Nephron (organoid): ENCODE measurements at regions not wholly inside any gene's neighbourhood (a gene's known extent, or its start where the extent isn't known, plus 50 kb on each side); places are given as distances from the start of the nearest gene placed in this dataset.

Source experiments
- H3K27ac Mint-ChIP-seq, 3 experiments: 2 replicates each; pipeline ENCODE4 v1.8.0; 2020; ENCODE audit warnings: mixed read lengths in 3 of 3, mild to moderate bottlenecking in 2 of 3, moderate library complexity in 1 of 3
- H3K27me3 Mint-ChIP-seq: 2 replicates; pipeline ENCODE4 v1.8.0; 2021; ENCODE audit warnings: low read depth, mild to moderate bottlenecking, moderate library complexity, mixed read lengths
- H3K36me3 Mint-ChIP-seq: 2 replicates; pipeline ENCODE4 v1.8.0; 2020; ENCODE audit warnings: low read depth, mixed read lengths
- H3K4me1 Mint-ChIP-seq: 2 replicates; pipeline ENCODE4 v1.8.0; 2020; ENCODE audit warnings: mixed read lengths
- H3K4me3 Mint-ChIP-seq, 3 experiments: 2 replicates each; pipeline ENCODE4 v1.8.0; 2020; ENCODE audit warnings: mild to moderate bottlenecking in 3 of 3, mixed read lengths in 3 of 3, moderate library complexity in 2 of 3
- H3K9me3 Mint-ChIP-seq: 2 replicates; pipeline ENCODE4 v1.8.0; 2020; ENCODE audit warnings: mixed read lengths
- TF ChIP-seq, protein P1 (sequence below), 3 experiments: fragments of 200-600 bp; sonication (generic); IDR thresholded peaks; one replicate each; pipeline ENCODE4 v1.5.0; 2021; ENCODE audit warnings: antibody characterized with exemption in 3 of 3; ENCODE audit not compliant: unreplicated experiment in 3 of 3

GRCh38 chr12:77728018-77728417 lies 102.7 kb upstream of the NAV3 start:
- TF ChIP-seq, protein P1, sequence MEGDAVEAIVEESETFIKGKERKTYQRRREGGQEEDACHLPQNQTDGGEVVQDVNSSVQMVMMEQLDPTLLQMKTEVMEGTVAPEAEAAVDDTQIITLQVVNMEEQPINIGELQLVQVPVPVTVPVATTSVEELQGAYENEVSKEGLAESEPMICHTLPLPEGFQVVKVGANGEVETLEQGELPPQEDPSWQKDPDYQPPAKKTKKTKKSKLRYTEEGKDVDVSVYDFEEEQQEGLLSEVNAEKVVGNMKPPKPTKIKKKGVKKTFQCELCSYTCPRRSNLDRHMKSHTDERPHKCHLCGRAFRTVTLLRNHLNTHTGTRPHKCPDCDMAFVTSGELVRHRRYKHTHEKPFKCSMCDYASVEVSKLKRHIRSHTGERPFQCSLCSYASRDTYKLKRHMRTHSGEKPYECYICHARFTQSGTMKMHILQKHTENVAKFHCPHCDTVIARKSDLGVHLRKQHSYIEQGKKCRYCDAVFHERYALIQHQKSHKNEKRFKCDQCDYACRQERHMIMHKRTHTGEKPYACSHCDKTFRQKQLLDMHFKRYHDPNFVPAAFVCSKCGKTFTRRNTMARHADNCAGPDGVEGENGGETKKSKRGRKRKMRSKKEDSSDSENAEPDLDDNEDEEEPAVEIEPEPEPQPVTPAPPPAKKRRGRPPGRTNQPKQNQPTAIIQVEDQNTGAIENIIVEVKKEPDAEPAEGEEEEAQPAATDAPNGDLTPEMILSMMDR (IDR thresholded peaks at IDR 0.05; ENCODE audit: unreplicated experiment in 3 of 3), result no peak
- H3K4me3 Mint-ChIP-seq, result no peak overlapping the region
- H3K4me1 Mint-ChIP-seq, result peaks cover 26% of the 10 kb centered on the region
- H3K9me3 Mint-ChIP-seq, result no peaks in the 10 kb centered on the region
- no peak overlapping the region for H3K27ac Mint-ChIP-seq
- H3K27me3 Mint-ChIP-seq, result no peaks in the 10 kb centered on the region
- H3K36me3 Mint-ChIP-seq, result no peaks in the 10 kb centered on the region

DNA sequence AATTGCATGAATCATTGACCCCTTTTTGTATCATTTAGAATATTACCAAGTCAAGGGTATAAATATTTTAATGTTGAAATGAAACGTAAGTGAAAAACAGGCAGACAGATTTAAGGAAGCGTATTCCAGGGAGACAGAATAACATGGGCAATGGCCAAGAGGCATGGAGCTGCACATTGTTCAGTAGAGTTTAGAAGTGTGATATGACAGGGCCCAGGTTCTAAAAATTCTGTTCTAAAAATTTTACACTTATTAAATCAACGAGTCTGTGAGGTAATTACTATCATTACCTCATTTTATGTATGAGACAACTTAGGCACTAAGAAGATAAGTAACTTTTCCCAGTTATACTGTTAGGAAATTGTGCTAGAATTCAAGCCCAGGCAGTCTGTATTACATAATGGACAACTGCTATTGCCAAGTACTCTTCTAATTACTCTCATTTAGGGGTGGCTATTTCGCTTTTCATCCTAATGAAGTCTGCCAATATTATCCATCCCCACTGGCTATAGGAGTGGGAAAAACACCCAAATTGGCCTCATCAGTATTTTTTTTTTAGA lies 103.2 kb upstream of the NAV3 start:
- Mint-ChIP-seq H3K27ac (peak overlapping the region in 1 of 3 experiments; percentile 6), H3K4me1 (peaks cover 31% of the 10 kb centered on the region), H3K9me3 (no peaks in the 10 kb centered on the region), H3K4me3 (no peak overlapping the region), H3K27me3 (no peaks in the 10 kb centered on the region), H3K36me3 (no peaks in the 10 kb centered on the region)
- TF ChIP-seq, protein P1 (IDR thresholded peaks at IDR 0.05; ENCODE audit: unreplicated experiment in 3 of 3), result no peak

DNA sequence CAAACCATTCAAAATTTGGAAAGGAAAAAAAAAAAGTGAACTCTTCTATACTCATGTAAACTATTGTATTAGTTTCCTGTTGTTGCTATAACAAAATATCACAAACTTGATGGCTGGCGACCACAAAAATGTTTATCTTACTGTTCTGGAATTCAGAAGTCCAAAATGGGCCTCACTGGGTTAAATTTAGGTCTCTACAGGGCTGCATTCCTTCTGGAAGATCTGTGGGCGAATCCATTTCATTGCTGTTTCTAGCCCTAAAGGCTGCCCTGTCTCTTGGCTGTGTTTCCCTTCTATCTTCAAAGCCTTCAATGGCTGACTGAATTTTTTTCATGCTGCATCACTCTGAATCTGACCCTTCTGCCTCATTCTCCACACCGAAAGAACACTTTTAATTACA lies 105.1 kb upstream of the NAV3 start:
- H3K9me3 Mint-ChIP-seq, result no peaks in the 10 kb centered on the region
- no peak overlapping the region for H3K4me3 Mint-ChIP-seq
- H3K27ac Mint-ChIP-seq, result peak overlapping the region; percentile 2 to 78 (median 50)
- H3K36me3 Mint-ChIP-seq, result no peaks in the 10 kb centered on the region
- TF ChIP-seq, protein P1 (IDR thresholded peaks at IDR 0.05; ENCODE audit: unreplicated experiment in 3 of 3), result no peak
- H3K27me3 Mint-ChIP-seq, result no peaks in the 10 kb centered on the region
- peaks cover 47% of the 10 kb centered on the region for H3K4me1 Mint-ChIP-seq

DNA sequence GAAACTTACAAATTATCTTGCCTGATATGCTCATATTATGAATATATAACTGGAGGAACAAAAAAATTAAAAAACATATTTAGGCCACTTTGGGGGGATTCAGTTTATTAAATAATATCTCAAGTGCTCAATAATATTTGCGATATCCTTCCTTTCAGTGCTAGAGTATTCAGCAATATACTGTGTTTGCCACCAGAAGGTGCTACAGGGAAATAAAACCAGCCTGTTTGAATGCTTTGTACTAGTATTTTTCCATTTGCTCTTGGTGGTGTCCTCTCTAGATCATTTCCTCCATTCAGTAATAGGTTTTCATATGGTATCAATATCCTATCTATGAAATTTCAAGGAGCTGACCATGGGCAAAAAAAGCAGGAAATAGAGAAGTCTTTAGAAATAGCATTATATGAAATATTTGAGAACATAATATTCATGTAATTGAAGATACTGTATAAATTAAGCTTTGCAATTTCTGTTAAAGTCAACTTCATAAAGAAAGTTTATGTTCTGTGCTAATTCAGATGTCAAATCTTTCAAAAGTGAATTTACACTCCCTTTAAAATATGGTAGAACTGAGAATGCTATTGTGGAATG lies 106.2 kb upstream of the NAV3 start:
- H3K27ac Mint-ChIP-seq, result peak overlapping the region; percentile 56 to 66 (median 60)
- H3K4me1 Mint-ChIP-seq, result peaks cover 58% of the 10 kb centered on the region
- no peaks in the 10 kb centered on the region for H3K27me3 Mint-ChIP-seq
- H3K36me3 Mint-ChIP-seq, result no peaks in the 10 kb centered on the region
- H3K9me3 Mint-ChIP-seq, result peaks cover 4% of the 10 kb centered on the region
- no peak overlapping the region for H3K4me3 Mint-ChIP-seq
- TF ChIP-seq, protein P1 (IDR thresholded peaks at IDR 0.05; ENCODE audit: unreplicated experiment in 3 of 3), result peak; percentile 68 to 85 (median 70)

DNA sequence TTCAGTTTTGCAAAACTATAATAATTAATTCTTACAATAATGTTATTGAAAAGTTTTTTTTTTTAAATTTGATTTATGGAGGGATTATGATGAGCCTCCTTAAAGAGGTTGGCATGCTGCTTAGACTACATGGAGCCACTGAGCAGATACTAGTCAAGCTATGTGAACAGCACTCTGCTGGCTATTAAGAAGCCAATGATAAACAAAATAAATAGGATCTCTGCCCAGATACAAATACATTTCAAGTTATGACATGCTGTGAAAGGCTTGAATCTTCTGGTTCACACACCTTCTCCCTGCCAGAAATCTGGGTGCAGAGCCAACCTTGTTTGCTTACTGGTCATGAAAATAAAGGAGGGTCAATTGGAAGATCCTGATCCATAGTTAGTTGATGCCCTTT lies 107.4 kb upstream of the NAV3 start:
- Mint-ChIP-seq H3K36me3 (no peaks in the 10 kb centered on the region), H3K27ac (no peak overlapping the region), H3K4me3 (no peak overlapping the region), H3K9me3 (peaks cover 13% of the 10 kb centered on the region), H3K4me1 (peaks cover 61% of the 10 kb centered on the region), H3K27me3 (no peaks in the 10 kb centered on the region)
- TF ChIP-seq, protein P1 (IDR thresholded peaks at IDR 0.05; ENCODE audit: unreplicated experiment in 3 of 3), result no peak

GRCh38 chr12:77722536-77722935 lies 108.2 kb upstream of the NAV3 start:
- peak overlapping the region; percentile 29 to 96 (median 79) for H3K27ac Mint-ChIP-seq
- H3K9me3 Mint-ChIP-seq, result peaks cover 18% of the 10 kb centered on the region
- H3K27me3 Mint-ChIP-seq, result no peaks in the 10 kb centered on the region
- TF ChIP-seq, protein P1 (IDR thresholded peaks at IDR 0.05; ENCODE audit: unreplicated experiment in 3 of 3), result no peak
- no peaks in the 10 kb centered on the region for H3K36me3 Mint-ChIP-seq
- H3K4me1 Mint-ChIP-seq, result peaks cover 61% of the 10 kb centered on the region
- H3K4me3 Mint-ChIP-seq, result no peak overlapping the region
